ENCODE measurements at regions not wholly inside any gene's neighbourhood (a gene's known extent, or its start where the extent isn't known, plus 50 kb on each side); places are given as distances from the start of the nearest gene placed in this dataset.

DNA sequence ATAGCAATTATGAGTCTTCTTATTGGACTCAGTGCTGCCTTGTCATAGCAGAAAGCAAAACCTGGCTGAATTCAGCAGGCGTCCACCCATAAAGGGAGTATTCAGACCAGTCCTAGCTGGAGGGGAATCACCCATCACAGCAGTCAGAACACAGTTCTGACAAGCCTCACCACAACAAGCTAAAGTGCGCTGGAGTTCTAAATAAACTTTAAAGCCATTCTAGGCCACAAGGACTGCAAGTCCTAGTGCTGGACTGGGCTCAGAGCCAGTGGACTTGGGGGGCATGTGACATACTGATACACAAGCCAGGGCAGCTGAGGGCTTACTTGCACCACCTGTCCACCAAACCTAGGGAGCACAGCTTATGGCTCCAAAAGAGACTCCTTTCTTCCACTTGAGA lies 115.3 kb upstream of the PCSK5 start:
- Histone ChIP-seq H3K4me1 (ENCODE audit: control insufficient read depth, insufficient read depth, low read length) (peaks cover 4% of the 10 kb centered on the region), H3K4me3 (ENCODE audit: low read length) (no peak overlapping the region), H3K27me3 (ENCODE audit: control insufficient read depth, insufficient read depth, low read length) (no peaks in the 10 kb centered on the region), H3K27ac (ENCODE audit: low read length) (no peak overlapping the region), H3K9me3 (replicated peaks; ENCODE audit: control insufficient read depth, low read depth, low read length) (no peaks in the 10 kb centered on the region), H3K36me3 (ENCODE audit: control insufficient read depth, insufficient read depth, low read length) (no peaks in the 10 kb centered on the region)
- WGBS (ENCODE audit: insufficient coverage): 100% methylated on average over 2 of the region's 2 CpGs
- peak; percentile 16 for DNase-seq

GRCh38 chr9:75775966-75776691 lies 114.3 kb upstream of the PCSK5 start:
- no peak for DNase-seq
- H3K36me3 ChIP-seq (ENCODE audit: control insufficient read depth, insufficient read depth, low read length): no peaks in the 10 kb centered on the region
- H3K27ac ChIP-seq (ENCODE audit: low read length): no peak overlapping the region
- H3K4me1 ChIP-seq (ENCODE audit: control insufficient read depth, insufficient read depth, low read length): peaks cover 4% of the 10 kb centered on the region
- H3K9me3 ChIP-seq (replicated peaks; ENCODE audit: control insufficient read depth, low read depth, low read length): no peaks in the 10 kb centered on the region
- no peak overlapping the region for H3K4me3 ChIP-seq (ENCODE audit: low read length)
- no peaks in the 10 kb centered on the region for H3K27me3 ChIP-seq (ENCODE audit: control insufficient read depth, insufficient read depth, low read length)
- no CpG with 5 or more reads among the region's 1 CpG for WGBS (ENCODE audit: insufficient coverage)

- Histone ChIP-seq H3K9me3 (replicated peaks; ENCODE audit: control insufficient read depth, low read depth, low read length) (no peaks in the 10 kb centered on the region), H3K27me3 (ENCODE audit: control insufficient read depth, insufficient read depth, low read length) (no peaks in the 10 kb centered on the region), H3K27ac (ENCODE audit: low read length) (no peak overlapping the region), H3K4me1 (ENCODE audit: control insufficient read depth, insufficient read depth, low read length) (peaks cover 4% of the 10 kb centered on the region), H3K36me3 (ENCODE audit: control insufficient read depth, insufficient read depth, low read length) (no peaks in the 10 kb centered on the region), H3K4me3 (ENCODE audit: low read length) (no peak overlapping the region)
- 75% methylated on average over 1 of the region's 1 CpG for WGBS (ENCODE audit: insufficient coverage)
- no peak for DNase-seq
These were observed 110.3 kb upstream of the PCSK5 start for GRCh38 chr9:75780185-75780584.

DNA sequence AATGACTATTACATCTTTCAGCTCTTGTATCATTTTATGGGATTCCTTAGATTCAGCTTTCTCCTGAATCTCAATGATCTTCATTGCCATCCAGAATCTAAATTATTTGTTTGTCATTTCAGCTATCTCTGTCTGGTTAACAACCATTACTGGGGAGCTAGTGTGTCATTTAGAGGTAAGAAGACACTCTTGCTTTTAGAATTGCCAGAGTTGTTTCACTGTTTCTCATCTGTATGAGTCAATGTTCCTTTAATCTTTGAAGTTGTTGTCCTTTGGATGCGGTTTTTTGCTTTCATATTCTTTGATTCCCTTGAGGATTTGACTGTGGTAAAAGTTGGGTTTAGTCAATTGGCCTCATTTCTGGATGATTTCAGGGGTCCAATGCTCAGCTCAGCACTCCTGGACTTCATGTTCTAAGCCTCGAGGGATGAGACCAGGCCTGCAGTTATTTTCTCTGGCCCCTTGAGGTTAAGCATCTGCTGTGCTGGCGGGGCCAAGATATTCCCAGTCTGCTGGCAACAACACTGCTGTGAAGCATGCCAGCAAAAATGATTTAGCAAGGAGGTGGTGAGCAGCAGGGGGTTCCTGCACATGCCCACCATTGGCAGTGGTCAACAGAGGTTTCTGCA lies 102.4 kb upstream of the PCSK5 start:
- no peak for DNase-seq
- Histone ChIP-seq H3K4me3 (ENCODE audit: low read length) (no peak overlapping the region), H3K27ac (ENCODE audit: low read length) (no peak overlapping the region), H3K4me1 (ENCODE audit: control insufficient read depth, insufficient read depth, low read length) (peaks cover 3% of the 10 kb centered on the region), H3K27me3 (ENCODE audit: control insufficient read depth, insufficient read depth, low read length) (no peaks in the 10 kb centered on the region), H3K36me3 (ENCODE audit: control insufficient read depth, insufficient read depth, low read length) (no peaks in the 10 kb centered on the region), H3K9me3 (replicated peaks; ENCODE audit: control insufficient read depth, low read depth, low read length) (no peaks in the 10 kb centered on the region)
- WGBS (ENCODE audit: insufficient coverage): 54% methylated on average over 3 of the region's 3 CpGs

DNA sequence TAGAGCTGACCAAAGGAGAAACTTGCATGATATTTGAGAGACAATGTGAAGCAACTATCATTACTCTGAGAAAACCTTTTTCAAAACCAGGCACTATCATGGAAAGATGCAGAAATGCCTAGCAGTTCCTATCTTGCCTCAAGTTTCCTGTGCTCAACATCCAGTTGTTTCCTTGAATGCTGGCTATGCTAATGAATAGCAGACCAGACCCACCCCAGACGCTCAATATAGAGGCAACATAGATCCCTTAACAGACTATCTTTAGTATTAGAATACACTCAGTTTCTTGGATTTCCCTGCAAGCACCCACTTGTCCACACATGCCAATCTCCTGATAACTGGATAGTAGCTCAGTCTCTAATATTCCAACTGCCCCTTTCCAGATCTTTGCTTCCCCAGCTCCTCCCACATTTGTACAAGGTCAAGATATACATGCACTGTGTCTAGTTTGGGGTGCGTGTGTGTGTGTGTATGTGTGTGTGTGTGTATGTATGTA lies 93.3 kb upstream of the PCSK5 start:
- no peak overlapping the region for H3K27ac ChIP-seq (ENCODE audit: low read length)
- no peaks in the 10 kb centered on the region for H3K27me3 ChIP-seq (ENCODE audit: control insufficient read depth, insufficient read depth, low read length)
- H3K36me3 ChIP-seq (ENCODE audit: control insufficient read depth, insufficient read depth, low read length): no peaks in the 10 kb centered on the region
- no peaks in the 10 kb centered on the region for H3K9me3 ChIP-seq (replicated peaks; ENCODE audit: control insufficient read depth, low read depth, low read length)
- no peak for DNase-seq
- 29% methylated on average over 1 of the region's 2 CpGs for WGBS (ENCODE audit: insufficient coverage)
- H3K4me1 ChIP-seq (ENCODE audit: control insufficient read depth, insufficient read depth, low read length): no peaks in the 10 kb centered on the region
- H3K4me3 ChIP-seq (ENCODE audit: low read length): no peak overlapping the region

DNA sequence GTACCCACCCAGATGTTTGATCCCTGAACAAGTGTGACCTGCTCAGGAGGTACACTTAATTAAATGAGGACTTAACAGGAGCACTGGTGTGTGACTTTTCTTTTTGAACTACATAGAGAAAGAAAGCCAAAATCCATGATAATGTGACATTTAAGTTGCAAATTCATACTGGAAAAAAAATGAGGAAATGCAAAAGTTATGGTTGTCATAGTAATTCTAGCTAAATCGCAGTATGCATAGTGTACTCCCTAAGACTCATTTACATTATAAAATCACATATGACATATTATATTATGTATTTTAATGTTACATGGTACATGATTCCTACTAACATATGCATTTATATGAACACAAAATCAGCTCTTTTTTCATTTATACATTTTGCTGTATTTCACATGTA lies 92.0 kb upstream of the PCSK5 start:
- Histone ChIP-seq H3K9me3 (replicated peaks; ENCODE audit: control insufficient read depth, low read depth, low read length) (no peaks in the 10 kb centered on the region), H3K27ac (ENCODE audit: low read length) (no peak overlapping the region), H3K4me1 (ENCODE audit: control insufficient read depth, insufficient read depth, low read length) (no peaks in the 10 kb centered on the region), H3K27me3 (ENCODE audit: control insufficient read depth, insufficient read depth, low read length) (no peaks in the 10 kb centered on the region), H3K4me3 (ENCODE audit: low read length) (no peak overlapping the region), H3K36me3 (ENCODE audit: control insufficient read depth, insufficient read depth, low read length) (no peaks in the 10 kb centered on the region)
- WGBS (ENCODE audit: insufficient coverage): no CpG with 5 or more reads among the region's 1 CpG
- DNase-seq: no peak

- Histone ChIP-seq H3K27ac (ENCODE audit: low read length) (no peak overlapping the region), H3K4me3 (ENCODE audit: low read length) (no peak overlapping the region), H3K9me3 (replicated peaks; ENCODE audit: control insufficient read depth, low read depth, low read length) (no peaks in the 10 kb centered on the region), H3K27me3 (ENCODE audit: control insufficient read depth, insufficient read depth, low read length) (no peaks in the 10 kb centered on the region), H3K4me1 (ENCODE audit: control insufficient read depth, insufficient read depth, low read length) (no peaks in the 10 kb centered on the region), H3K36me3 (ENCODE audit: control insufficient read depth, insufficient read depth, low read length) (no peaks in the 10 kb centered on the region)
- DNase-seq: no peak
These were observed 87.3 kb upstream of the PCSK5 start for GRCh38 chr9:75803130-75803529.

DNA sequence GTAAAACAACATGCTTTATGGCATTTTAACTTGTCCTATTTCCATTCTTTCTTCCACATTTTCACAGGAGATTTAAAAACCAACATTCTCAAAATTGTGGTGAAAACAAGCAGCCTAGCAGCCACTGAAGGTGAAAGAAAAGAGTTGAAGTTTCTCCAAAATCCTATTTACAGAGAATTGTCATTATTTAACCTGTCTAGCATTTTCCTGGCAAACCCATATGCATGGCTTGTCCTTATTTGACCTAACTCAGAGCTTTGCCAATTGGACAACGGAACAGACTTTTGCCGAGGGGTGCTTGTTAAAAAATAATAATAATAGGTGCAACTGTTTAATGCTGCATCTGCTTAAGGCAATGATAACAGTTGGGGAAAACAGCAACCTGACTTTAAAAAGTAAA lies 80.4 kb upstream of the PCSK5 start:
- Histone ChIP-seq H3K36me3 (ENCODE audit: control insufficient read depth, insufficient read depth, low read length) (no peaks in the 10 kb centered on the region), H3K4me3 (ENCODE audit: low read length) (no peak overlapping the region), H3K27me3 (ENCODE audit: control insufficient read depth, insufficient read depth, low read length) (no peaks in the 10 kb centered on the region), H3K27ac (ENCODE audit: low read length) (no peak overlapping the region), H3K9me3 (replicated peaks; ENCODE audit: control insufficient read depth, low read depth, low read length) (no peaks in the 10 kb centered on the region), H3K4me1 (ENCODE audit: control insufficient read depth, insufficient read depth, low read length) (no peaks in the 10 kb centered on the region)
- WGBS (ENCODE audit: insufficient coverage): 80% methylated on average over 2 of the region's 2 CpGs
- DNase-seq: no peak

DNA sequence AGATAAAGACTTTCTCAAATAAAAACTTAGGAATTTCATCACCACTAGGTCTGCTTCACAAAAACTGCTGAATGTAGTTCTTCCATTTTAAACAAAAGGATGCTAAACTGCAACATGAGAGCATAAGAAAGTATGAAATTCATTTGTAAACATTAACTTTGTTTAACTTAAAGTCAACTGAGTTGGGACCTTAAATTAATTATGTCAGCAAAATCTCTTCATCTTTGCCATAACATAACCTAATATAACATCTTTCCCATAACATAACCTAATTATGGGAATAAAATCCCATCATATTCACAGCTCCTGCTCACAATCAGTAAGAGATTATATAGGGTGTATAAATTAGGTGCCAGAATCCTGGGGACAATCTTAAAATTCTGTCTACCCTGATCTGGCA lies 78.8 kb upstream of the PCSK5 start:
- no peak overlapping the region for H3K27ac ChIP-seq (ENCODE audit: low read length)
- H3K9me3 ChIP-seq (replicated peaks; ENCODE audit: control insufficient read depth, low read depth, low read length): no peaks in the 10 kb centered on the region
- H3K27me3 ChIP-seq (ENCODE audit: control insufficient read depth, insufficient read depth, low read length): no peaks in the 10 kb centered on the region
- H3K4me1 ChIP-seq (ENCODE audit: control insufficient read depth, insufficient read depth, low read length): no peaks in the 10 kb centered on the region
- no peak for DNase-seq
- no peaks in the 10 kb centered on the region for H3K36me3 ChIP-seq (ENCODE audit: control insufficient read depth, insufficient read depth, low read length)
- no peak overlapping the region for H3K4me3 ChIP-seq (ENCODE audit: low read length)

- H3K4me3 ChIP-seq (ENCODE audit: low read length): no peak overlapping the region
- H3K36me3 ChIP-seq (ENCODE audit: control insufficient read depth, insufficient read depth, low read length): no peaks in the 10 kb centered on the region
- H3K27me3 ChIP-seq (ENCODE audit: control insufficient read depth, insufficient read depth, low read length): no peaks in the 10 kb centered on the region
- H3K27ac ChIP-seq (ENCODE audit: low read length): no peak overlapping the region
- no peaks in the 10 kb centered on the region for H3K9me3 ChIP-seq (replicated peaks; ENCODE audit: control insufficient read depth, low read depth, low read length)
- DNase-seq: peak; percentile 13
- H3K4me1 ChIP-seq (ENCODE audit: control insufficient read depth, insufficient read depth, low read length): no peaks in the 10 kb centered on the region
- WGBS (ENCODE audit: insufficient coverage): no CpG with 5 or more reads among the region's 2 CpGs
These were observed 78.3 kb upstream of the PCSK5 start for GRCh38 chr9:75812141-75812540.

GRCh38 chr9:75814667-75815066 lies 75.8 kb upstream of the PCSK5 start:
- no peaks in the 10 kb centered on the region for H3K9me3 ChIP-seq (replicated peaks; ENCODE audit: control insufficient read depth, low read depth, low read length)
- H3K27ac ChIP-seq (ENCODE audit: low read length): no peak overlapping the region
- H3K27me3 ChIP-seq (ENCODE audit: control insufficient read depth, insufficient read depth, low read length): no peaks in the 10 kb centered on the region
- DNase-seq: no peak
- H3K4me1 ChIP-seq (ENCODE audit: control insufficient read depth, insufficient read depth, low read length): no peaks in the 10 kb centered on the region
- H3K4me3 ChIP-seq (ENCODE audit: low read length): no peak overlapping the region
- H3K36me3 ChIP-seq (ENCODE audit: control insufficient read depth, insufficient read depth, low read length): no peaks in the 10 kb centered on the region
